ENCODE measurements at regions not wholly inside any gene's neighbourhood (a gene's known extent, or its start where the extent isn't known, plus 50 kb on each side); places are given as distances from the start of the nearest gene placed in this dataset.
"Not testable (repeated sequence)": the region's sequence is repeated elsewhere in the genome, so short reads cannot be mapped to it uniquely, and the experiment has no call there.

DNA sequence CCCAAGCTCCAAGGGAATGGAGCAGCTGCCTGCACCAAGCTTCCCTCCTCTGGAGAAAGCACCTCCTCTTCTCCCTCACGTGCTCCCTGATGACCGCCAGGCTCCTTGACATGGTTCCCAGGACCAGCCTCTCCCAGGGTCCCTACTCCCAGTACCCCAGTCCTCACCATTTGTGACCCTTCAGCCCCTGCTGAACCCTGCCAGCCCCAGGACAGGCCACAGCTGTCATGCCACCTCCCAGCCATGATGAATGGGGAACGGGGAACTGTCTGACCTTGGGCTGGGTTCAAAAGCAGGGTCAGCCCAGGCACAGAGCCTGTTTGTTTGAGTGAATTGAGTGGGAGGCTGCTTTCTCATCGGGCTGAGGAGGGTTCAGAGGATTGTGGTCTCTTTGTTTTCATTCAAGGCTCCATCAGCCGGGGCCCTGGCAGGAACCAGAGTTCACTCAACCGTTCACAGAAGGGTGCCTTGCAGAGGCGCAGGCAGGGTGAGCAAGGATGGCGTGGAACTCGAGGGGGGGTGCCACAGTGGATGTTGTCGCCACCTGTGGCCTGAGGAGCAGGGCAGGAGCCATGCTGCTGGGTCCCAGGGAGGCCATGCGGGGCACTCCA, 344.5 kb upstream of the SFSWAP start:
- Histone ChIP-seq H3K4me1 (no peaks in the 10 kb centered on the region), H3K27ac (no peak overlapping the region), H3K4me3 (no peak overlapping the region), H3K36me3 (no peaks in the 10 kb centered on the region), H3K9me3 (no peaks in the 10 kb centered on the region), H3K27me3 (peaks cover 0 to 17% of the 10 kb centered on the region in 2 donors)
- intact Hi-C loops (cut with DNase I; ENCODE audit: low total_unique reads) = no loop called here
- TF ChIP-seq, protein P1, sequence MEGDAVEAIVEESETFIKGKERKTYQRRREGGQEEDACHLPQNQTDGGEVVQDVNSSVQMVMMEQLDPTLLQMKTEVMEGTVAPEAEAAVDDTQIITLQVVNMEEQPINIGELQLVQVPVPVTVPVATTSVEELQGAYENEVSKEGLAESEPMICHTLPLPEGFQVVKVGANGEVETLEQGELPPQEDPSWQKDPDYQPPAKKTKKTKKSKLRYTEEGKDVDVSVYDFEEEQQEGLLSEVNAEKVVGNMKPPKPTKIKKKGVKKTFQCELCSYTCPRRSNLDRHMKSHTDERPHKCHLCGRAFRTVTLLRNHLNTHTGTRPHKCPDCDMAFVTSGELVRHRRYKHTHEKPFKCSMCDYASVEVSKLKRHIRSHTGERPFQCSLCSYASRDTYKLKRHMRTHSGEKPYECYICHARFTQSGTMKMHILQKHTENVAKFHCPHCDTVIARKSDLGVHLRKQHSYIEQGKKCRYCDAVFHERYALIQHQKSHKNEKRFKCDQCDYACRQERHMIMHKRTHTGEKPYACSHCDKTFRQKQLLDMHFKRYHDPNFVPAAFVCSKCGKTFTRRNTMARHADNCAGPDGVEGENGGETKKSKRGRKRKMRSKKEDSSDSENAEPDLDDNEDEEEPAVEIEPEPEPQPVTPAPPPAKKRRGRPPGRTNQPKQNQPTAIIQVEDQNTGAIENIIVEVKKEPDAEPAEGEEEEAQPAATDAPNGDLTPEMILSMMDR (IDR thresholded peaks at IDR 0.05) = no peak
- no peak for DNase-seq

DNA sequence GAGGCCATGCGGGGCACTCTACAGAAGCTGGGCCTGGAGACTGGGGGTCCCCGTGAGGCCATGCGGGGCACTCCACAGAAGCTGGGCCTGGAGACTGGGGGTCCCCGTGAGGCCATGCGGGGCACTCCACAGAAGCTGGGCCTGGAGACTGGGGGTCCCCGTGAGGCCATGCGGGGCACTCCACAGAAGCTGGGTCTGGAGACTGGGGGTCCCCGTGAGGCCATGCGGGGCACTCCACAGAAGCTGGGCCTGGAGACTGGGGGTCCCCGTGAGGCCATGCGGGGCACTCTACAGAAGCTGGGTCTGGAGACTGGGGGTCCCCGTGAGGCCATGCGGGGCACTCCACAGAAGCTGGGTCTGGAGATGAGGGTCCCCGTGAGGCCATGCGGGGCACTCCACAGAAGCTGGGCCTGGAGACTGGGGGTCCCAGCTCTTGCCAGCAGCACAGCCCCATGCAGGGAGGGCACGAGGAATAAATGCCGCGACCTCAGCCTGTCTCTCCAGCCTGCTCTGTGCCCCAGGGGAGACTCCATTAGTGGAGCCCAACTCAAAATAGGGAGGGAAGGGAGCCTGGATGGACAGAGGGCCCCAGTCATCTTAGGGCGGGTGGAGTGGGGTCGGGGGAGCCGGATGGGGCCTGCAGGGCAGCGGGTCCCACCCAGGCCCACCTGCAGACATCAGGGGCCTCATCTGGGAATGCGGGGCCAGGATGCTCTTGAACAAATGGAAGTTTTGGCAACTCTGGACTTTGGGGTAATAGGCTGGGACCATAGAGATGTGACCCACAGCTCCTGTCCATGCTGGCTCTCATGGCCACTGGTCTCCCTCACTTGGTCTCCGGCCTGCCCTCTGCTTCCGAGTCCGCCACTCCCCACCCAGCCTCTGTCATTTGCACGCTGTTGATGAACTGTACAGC, 343.6 kb upstream of the SFSWAP start:
- H3K36me3 ChIP-seq; H3K4me1 ChIP-seq; H3K27ac ChIP-seq; intact Hi-C loops (cut with DNase I; ENCODE audit: low total_unique reads); H3K4me3 ChIP-seq; H3K9me3 ChIP-seq: not testable (repeated sequence)
- peaks cover 0 to 17% of the 10 kb centered on the region in 2 donors for H3K27me3 ChIP-seq
- DNase-seq = peak in 1 of 2 donors; percentile 19

DNA sequence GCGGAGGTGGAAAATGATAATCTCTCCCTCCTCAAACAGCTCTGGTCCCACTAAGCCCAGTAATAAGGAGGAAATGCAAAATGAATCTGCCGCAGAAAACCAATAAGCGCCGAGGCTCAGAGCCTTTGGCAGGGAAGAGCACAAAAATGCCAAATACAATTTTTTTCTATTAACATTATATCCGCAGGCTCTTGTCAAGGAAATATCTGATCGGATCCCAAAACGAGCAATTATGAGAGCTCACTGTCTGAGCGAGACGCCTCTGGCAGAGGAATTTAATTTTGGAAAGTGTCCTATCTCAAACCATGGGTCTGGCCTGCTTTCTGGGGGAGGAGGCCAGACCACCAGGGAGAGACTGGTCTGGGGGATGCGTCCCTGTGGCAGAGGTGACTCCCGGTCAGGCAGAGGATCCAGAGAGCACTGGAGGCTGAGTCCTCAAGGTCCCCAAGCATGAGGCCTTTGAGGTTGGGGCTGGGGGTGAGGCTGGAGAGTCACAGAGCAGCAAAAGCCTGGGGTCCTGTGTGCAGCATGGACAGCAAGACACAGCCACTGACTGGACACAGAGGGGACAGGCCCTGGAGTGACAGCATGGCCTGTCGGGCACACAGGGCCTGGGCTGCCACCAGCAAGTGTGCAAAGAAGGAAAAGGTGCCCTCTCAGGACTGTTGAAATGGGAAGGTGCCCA, 342.8 kb upstream of the SFSWAP start:
- H3K27ac ChIP-seq = no peak overlapping the region
- DNase-seq = no peak
- H3K36me3 ChIP-seq = no peaks in the 10 kb centered on the region
- no peak overlapping the region for H3K4me3 ChIP-seq
- H3K4me1 ChIP-seq = no peaks in the 10 kb centered on the region
- intact Hi-C loops (cut with DNase I; ENCODE audit: low total_unique reads) = no loop called here
- H3K27me3 ChIP-seq = peaks cover 0 to 17% of the 10 kb centered on the region in 2 donors
- TF ChIP-seq, protein P1 (IDR thresholded peaks at IDR 0.05) = no peak
- H3K9me3 ChIP-seq = no peaks in the 10 kb centered on the region

DNA sequence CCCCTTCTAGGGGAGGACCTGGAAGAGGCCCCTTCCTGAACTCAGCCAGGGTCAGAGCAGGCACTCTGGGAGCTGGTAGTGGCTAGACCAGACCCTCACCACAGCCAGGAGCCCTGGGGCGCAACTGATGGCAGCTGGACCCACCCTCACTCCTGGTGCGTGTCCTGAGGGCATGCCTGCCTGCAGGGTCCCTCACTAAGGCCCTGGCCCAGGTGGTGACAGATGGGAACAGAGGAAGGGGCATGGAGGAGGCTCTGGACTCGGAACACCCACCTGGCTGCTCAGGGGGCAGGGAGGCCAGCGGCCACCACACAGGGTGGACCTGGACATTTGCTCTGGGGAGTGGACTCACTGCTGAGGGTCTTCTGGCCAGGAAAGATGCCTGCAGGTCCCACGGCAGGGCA, 342.2 kb upstream of the SFSWAP start:
- Histone ChIP-seq H3K9me3 (no peaks in the 10 kb centered on the region), H3K4me1 (no peaks in the 10 kb centered on the region), H3K4me3 (no peak overlapping the region), H3K27me3 (peaks cover 0 to 17% of the 10 kb centered on the region in 2 donors), H3K36me3 (no peaks in the 10 kb centered on the region), H3K27ac (no peak overlapping the region)
- intact Hi-C loops (cut with DNase I; ENCODE audit: low total_unique reads) = no loop called here
- TF ChIP-seq, protein P1 (IDR thresholded peaks at IDR 0.05) = no peak
- no peak for DNase-seq

DNA sequence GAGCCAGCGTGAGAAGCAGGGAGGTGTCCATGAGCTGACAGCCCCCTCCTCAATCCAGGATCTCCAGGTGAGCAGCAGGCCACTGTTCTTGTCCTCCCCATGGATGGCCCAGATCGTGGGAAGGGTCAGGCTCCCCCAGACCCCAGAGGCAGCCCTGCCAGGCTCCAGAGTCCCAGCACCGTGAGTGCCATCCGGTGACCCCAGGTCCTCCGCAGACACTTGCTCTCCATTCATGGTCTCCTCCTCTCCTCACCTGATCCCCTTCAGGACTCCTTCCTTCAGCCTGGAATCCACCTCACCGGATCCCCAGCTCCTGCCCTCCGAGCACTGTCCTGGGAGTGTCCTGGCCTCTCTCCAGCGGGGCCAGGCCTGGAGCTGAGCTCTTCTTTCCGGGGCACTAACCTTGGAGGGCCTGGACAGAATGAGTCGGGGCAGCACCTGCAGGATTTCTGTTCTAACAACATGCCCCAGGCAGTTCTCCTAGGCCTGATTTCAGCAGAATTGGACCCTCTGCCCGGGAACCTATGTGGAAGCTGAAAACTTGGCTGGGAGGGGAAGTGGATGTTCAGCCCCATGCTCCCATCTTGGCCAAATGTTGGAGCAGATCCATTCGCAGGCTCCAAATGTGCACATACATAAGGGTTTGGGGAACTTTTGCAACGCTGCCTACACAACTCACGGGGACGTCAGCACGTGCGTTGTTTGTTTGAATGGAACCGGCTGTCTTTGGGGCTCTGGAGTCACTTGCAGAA, 341.6 kb upstream of the SFSWAP start:
- DNase-seq = peak in 1 of 2 donors; percentile 20
- Histone ChIP-seq H3K27ac (no peak overlapping the region), H3K36me3 (no peaks in the 10 kb centered on the region), H3K9me3 (no peaks in the 10 kb centered on the region), H3K4me1 (no peaks in the 10 kb centered on the region), H3K27me3 (peaks cover 0 to 17% of the 10 kb centered on the region in 2 donors), H3K4me3 (no peak overlapping the region)
- intact Hi-C loops (cut with DNase I; ENCODE audit: low total_unique reads) = no loop called here
- TF ChIP-seq, protein P1 (IDR thresholded peaks at IDR 0.05) = no peak
